HG02840 (cell line): ENCODE measurements at regions not wholly inside any gene's neighbourhood (a gene's known extent, or its start where the extent isn't known, plus 50 kb on each side); places are given as distances from the start of the nearest gene placed in this dataset.
"Not testable (repeated sequence)": the region's sequence is repeated elsewhere in the genome, so short reads cannot be mapped to it uniquely, and the experiment has no call there.

Experiments used
- ATAC-seq: cut with Tn5 transposase; IDR thresholded peaks from one replicate; pipeline ENCODE4 v1.9.1; 2021; ENCODE audit warnings: mild to moderate bottlenecking, moderate library complexity, moderate number of reproducible peaks; ENCODE audit not compliant: unreplicated experiment, low FRiP score

DNA sequence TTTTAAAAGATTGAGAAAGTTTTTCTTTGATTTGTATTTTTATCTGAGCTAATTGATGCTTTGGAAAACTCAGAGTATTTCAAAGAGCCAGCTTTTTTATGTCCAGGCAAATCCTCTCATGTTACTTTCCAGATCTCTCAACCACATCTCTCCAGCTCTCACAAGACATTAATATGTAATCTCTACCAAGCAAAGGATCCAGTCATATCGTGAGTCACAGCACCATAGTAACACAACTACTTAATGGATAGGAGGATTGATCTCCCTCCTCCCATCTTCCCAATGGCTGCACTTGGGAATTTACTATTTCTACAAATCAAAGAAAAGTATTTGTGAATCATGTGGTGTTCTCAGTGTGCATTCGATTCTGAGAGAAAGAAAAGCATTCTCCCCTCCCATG lies 63.3 kb downstream of the POU4F1 start:
- no peak for ATAC-seq

- not testable (repeated sequence) for ATAC-seq
Observed at GRCh38 chr13:78526044-78526443, 77.3 kb downstream of the POU4F1 start.

DNA sequence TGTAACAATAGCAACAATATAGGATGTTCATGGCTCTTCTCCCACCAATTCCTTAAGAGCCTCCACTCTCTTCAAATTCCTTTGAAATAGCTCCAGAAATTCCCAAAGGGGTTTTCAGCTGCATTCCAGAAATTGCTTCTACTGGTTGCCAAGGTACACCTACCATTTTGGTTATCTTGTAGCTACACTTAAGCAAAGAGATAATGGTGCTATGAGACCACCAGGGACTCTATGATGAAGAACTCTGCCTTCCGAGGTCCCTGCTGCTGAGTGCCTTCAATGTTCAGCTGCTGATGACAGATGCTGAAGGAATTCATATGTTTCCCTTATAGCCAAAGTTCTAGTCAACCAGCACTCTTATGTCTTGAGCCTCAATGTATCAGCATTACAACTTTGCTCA lies 78.4 kb downstream of the POU4F1 start:
- ATAC-seq, result no peak

GRCh38 chr13:78521091-78521490 lies 82.3 kb downstream of the POU4F1 start:
- no peak for ATAC-seq

GRCh38 chr13:78520425-78520824 lies 82.9 kb downstream of the POU4F1 start:
- no peak for ATAC-seq

DNA sequence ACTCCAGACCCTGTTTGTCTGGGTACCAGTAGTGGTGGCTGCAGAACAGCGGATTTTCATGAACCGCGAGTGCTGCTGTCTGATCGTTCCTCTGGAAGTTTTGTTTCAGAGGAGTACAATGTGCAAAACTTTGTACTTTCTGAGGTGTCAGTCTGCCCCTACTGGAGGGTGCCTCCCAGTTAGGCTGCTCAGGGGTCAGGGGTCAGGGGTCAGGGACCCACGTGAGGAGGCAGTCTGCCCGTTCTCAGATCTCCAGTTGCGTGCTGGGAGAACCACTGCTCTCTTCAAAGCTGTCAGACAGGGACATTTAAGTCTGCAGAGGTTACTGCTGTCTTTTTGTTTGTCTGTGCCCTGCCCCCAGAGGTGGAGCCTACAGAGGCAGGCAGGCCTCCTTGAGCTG lies 84.9 kb downstream of the POU4F1 start:
- not testable (repeated sequence) for ATAC-seq

DNA sequence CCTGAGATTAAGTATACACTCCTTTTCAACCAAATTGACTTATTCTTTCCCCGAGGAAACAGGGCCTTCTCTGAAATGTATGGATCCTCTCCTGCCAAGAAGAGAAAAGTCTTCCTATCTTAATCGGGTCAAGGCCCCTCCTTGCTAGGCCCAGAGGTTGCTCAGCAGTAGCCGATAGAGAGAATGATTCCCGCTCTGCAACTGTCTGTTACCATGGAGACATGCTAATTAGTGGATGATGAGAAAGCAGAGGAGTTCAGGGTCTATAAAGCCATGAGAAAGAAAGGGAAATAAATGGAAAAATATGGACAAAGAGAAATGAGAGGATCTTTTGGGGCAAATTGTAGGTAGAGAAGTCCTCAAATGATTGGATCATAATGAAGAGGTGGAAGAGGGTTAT lies 103.5 kb downstream of the POU4F1 start:
- no peak for ATAC-seq

DNA sequence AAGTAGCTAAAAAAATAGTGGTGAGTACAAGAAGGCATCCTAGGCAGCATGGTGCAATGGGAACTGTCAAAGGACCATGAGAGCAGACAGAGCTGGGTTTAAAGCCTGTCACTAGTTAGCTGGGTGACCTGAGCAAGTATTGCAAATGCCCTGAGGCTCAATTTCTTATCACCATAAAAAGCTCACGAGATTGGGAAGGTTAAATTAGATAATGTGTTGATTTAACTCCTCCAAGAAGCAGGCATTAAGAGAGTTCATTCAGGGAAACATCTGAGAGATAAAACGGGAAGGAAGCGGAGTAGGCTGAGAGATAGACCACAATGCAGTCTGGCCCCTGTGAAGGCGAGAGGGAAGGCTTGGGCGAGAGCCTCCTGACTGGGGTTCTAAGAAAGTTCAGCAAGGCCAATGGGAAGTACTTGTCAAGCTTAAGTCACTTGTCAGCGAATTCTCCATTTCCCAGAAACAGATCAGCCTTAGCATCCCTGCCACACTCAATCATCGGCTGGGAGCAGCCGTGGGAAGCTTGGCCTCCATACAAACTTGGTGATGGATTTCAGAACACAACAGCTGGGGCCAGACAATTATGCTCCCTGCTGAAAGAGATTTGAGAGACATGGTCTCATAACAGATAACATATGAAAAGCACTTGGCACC lies 105.5 kb downstream of the POU4F1 start:
- no peak for ATAC-seq

- no peak for ATAC-seq
Observed at GRCh38 chr13:78491978-78492377, 111.4 kb downstream of the POU4F1 start.

DNA sequence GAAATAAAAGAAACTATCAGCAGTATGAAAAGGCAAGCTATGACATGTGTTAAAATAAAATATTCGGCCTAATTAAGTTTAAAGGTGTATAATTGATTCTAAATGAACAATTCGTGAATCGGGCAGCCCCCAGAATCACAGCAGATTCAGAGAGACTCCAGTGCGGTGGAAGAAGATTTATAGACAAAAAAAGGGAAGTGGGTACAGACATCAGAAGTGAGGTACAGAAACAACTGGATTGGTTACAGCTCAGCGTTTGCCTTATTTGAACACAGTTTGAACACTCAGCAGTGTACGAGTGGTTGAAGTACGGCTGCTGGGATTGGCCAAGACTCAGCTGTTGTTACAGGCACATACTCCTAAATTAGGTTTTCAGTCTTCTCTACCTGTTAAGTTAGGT lies 113.1 kb downstream of the POU4F1 start:
- not testable (repeated sequence) for ATAC-seq

DNA sequence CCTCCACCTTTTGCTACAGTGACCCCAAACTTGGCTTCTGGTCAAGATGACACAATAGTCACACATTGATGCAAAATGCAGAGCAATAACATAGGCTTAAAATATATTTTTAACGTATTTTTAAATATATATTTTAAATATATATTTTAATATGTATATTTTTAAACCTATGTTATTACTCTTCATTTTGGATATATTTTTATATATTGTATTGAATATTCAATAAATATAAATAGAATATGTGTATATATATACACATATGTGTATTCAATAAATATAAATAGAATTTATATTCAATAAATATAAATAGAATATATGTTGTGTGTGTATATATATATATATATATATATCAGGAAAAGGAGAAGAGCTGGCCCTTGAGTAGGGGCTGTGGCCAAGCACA lies 115.6 kb downstream of the POU4F1 start:
- no peak for ATAC-seq

- ATAC-seq, result no peak
Observed at GRCh38 chr13:78485803-78486202, 117.5 kb downstream of the POU4F1 start.

GRCh38 chr13:78478183-78478582 lies 125.2 kb downstream of the POU4F1 start:
- ATAC-seq, result no peak

DNA sequence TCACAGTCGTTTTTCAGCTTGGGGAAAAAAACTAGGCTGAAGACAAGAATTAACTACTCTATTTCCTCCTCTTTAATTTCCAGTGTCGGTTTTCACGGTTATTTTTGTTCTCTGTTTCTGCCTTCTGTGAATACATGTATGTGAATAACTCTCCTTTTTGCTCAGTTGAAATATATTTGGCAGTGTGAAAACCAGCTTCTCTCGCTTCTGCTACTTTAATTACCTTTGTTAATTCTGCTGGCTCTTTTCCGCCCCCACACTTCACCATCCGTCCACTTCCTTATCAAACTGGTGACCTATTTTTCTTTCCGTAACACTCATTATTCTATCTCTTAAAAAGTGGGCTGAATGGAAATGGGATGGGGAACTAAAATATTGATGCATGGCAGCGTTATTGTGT lies 126.4 kb downstream of the POU4F1 start:
- no peak for ATAC-seq

DNA sequence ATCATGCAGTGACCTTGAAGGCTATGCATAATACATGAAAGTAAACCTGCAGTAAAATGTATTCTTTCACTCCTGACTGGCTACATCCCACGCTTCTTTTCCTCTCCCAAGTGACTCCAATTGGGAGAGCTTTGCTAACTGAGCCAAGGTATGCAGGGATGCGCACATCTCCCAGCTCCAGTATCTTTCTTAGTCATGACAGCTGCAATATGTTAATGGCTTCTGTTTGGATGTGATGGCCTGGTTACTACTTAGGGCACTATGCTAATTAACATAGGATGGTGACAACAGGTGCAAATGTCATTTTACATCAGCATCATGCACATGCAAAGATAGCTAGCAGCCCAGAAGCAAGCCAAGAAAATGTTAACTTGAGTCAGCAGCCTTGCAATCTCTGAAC lies 134.7 kb downstream of the POU4F1 start:
- no peak for ATAC-seq

- no peak for ATAC-seq
Observed at GRCh38 chr13:78465250-78465649, 138.1 kb downstream of the POU4F1 start.

DNA sequence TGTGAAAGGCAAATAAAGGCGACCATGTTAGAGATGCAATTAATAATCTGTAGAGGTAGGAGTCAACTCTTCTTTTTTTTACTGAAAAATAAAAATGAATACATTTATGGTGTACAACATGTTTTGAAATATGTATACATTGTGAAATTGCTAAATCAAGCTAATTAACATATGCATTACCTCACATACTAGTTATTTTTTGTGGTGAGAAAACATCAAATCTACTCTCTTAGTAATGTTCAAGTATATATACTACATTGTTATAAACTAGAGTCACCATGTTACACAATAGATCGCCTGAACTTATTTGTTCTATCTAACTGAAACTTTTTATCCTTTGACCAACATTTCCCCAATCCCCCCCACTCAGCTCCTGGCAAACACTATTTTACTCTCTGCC lies 143.2 kb downstream of the POU4F1 start:
- ATAC-seq, result no peak

GRCh38 chr13:78443839-78444238 lies 159.5 kb downstream of the POU4F1 start:
- no peak for ATAC-seq

GRCh38 chr13:78437781-78438180 lies 165.6 kb downstream of the POU4F1 start:
- ATAC-seq, result no peak

DNA sequence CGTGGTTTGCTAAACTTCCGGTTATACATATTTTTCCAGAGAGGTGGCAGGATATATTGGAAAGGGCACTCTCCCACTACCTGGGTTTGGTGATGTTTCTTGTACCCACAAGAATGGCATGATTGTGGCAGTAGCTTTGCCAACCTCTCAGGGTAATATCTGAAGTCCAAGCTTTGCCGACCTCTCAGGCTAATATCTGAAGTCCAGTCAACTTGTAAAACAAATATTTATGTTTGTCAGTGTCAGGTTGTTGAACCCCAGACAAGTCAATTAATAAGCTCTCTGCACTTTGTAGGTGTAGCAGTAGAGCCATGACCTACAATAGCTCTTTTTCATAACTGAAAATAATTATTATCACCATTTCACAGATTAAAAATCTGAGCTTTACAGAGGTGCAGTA lies 167.0 kb downstream of the POU4F1 start:
- ATAC-seq, result no peak

DNA sequence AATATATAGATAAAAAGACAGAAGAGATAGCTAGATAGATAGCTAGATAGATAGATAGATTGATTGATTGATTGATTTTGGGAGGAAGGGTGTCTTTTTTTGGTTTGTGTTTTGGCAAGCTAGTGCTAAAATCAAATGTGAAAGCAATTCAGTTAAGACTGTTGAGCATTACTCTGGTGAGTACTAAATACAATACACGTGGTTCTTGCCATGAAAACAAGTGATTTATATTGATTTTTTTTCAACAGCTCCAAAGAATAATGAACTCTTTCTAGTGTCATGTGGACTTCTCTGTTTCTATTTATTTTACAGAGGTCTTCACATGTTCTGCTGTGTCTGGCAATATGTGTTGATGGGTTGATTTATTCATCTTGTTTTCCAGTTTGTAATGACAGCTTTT lies 172.0 kb downstream of the POU4F1 start:
- no peak for ATAC-seq

- ATAC-seq, result no peak
Observed at GRCh38 chr13:78430811-78431210, 172.5 kb downstream of the POU4F1 start.
